A673 (cell line): ENCODE measurements at regions not wholly inside any gene's neighbourhood (a gene's known extent, or its start where the extent isn't known, plus 50 kb on each side); places are given as distances from the start of the nearest gene placed in this dataset.

Source experiments
- BruUV-seq: library from RNA; stranded (reverse); fragments of 400-500 nt; replicated peaks from 2 replicates; lab custom pipeline; 2021; lab: Mats Ljungman, UMichigan
- CTCF ChIA-PET: fragments of 300-600 bp; sonication (Branson Sonifier 250); formaldehyde crosslinking; loops from one replicate; lab custom pipeline; 2022; ENCODE audit warnings: antibody characterized with exemption; lab: Charles Lee
- POLR2A ChIA-PET: fragments of 300-600 bp; sonication (Branson Sonifier 250); formaldehyde crosslinking; loops from one replicate; lab custom pipeline; 2022; ENCODE audit warnings: antibody characterized with exemption; ENCODE audit not compliant: low non-redundant PET; lab: Charles Lee
- DNase-seq: peaks from one replicate; pipeline ENCODE4 v3.0.0-alpha.2; 2015; ENCODE audit warnings: low spot score
- H3K27ac ChIP-seq: fragments of 200-600 bp; sonication (generic); 2 replicates; pipeline ENCODE4 v1.5.1; 2016; ENCODE audit warnings: mixed run types, low read depth, mild to moderate bottlenecking, mixed read lengths, antibody characterized with exemption, low read length; ENCODE audit not compliant: poor library complexity, severe bottlenecking
- H3K27me3 ChIP-seq: fragments of 200-600 bp; sonication (generic); replicated peaks from 2 replicates; pipeline ENCODE4 v1.6.1; 2017; ENCODE audit warnings: mixed run types, low read depth, mild to moderate bottlenecking, mixed read lengths, antibody characterized with exemption, low read length; ENCODE audit not compliant: insufficient read depth, poor library complexity
- H3K36me3 ChIP-seq: fragments of 200-600 bp; sonication (generic); 2 replicates; pipeline ENCODE4 v1.6.1; 2016; ENCODE audit warnings: mixed run types, mild to moderate bottlenecking, mixed read lengths, antibody characterized with exemption, low read length; ENCODE audit not compliant: insufficient read depth, poor library complexity, severe bottlenecking
- H3K4me1 ChIP-seq: fragments of 200-600 bp; sonication (generic); 2 replicates; pipeline ENCODE4 v1.6.1; 2017; ENCODE audit warnings: mixed run types, mild to moderate bottlenecking, mixed read lengths, antibody characterized with exemption, low read length; ENCODE audit not compliant: insufficient read depth, poor library complexity, severe bottlenecking
- H3K4me3 ChIP-seq: fragments of 200-600 bp; sonication (generic); 2 replicates; pipeline ENCODE4 v1.5.1; 2016; ENCODE audit warnings: low read depth, mixed run types, mild to moderate bottlenecking, mixed read lengths, low read length; ENCODE audit not compliant: poor library complexity, severe bottlenecking
- H3K9me3 ChIP-seq: fragments of 200-600 bp; sonication (generic); 2 replicates; pipeline ENCODE4 v1.6.1; 2016; ENCODE audit warnings: mixed run types, low read depth, mild to moderate bottlenecking, mixed read lengths, antibody characterized with exemption, low read length; ENCODE audit not compliant: poor library complexity, severe bottlenecking
- EZH2 ChIP-seq: fragments of 200-600 bp; sonication (generic); IDR thresholded peaks from 2 replicates; pipeline ENCODE4 v1.6.1; 2017; ENCODE audit warnings: borderline replicate concordance, low read depth, mild to moderate bottlenecking, mixed read lengths, antibody characterized with exemption, low read length; ENCODE audit not compliant: poor library complexity, severe bottlenecking
- intact Hi-C: fragments of 100-400 bp; cut with micrococcal nuclease; formaldehyde crosslinking; loops from one replicate; pipeline ENCODE4 v1.10.0; 2022; ENCODE audit not compliant: unreplicated experiment
- TF ChIP-seq, protein P1 (sequence below): fragments of 300-800, 200-600 bp; sonication (generic); conservative IDR thresholded peaks from 2 replicates; pipeline ENCODE4 v1.5.1; 2017; ENCODE audit warnings: low read depth, mild to moderate bottlenecking, antibody characterized with exemption, low read length, moderate library complexity, mixed read lengths

DNA sequence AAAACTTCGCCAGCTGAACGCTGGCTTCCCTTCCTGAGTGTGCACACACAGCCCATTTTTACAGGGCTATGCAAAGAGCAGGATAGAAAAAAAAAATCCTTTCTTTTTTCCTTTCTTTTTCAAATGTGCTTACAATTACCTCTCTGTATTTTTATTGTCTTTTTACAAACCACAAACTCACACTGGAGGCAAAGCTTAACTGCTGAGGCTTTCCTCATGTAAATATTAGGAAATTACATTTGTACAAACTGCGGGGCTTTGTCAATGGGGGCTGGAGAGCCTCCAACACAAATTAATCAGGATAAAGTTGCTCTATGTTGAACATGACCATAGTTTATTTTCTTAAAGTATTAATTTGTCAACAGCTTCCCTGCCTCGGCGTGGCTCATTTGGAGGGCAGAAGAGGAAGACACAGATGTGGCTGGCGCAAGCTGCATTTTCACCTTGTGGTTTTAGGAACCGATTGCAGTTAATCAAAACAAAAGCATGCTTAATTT, 411.7 kb upstream of the MKI67 start:
- H3K4me3 ChIP-seq: no peak overlapping the region

DNA sequence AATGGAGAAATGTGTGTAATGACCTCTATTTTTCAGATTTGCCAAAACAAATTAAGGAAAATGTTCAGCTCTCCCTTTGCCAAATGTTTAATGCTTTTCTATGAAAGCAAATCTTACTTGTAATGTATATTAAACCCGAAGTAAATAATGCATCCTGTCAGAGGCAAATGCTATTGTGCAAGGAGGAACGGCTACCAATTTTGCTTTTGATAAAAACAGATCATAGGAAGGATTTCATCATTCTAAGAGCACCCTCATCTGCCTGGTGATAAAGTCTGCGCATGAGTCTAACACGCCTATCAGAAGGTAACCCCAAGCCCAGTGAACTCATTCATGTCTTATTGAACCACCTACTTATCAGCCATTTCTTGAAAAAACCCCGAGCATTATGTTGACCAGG, 412.4 kb upstream of the MKI67 start:
- H3K4me1 ChIP-seq: peaks cover 35% of the 10 kb centered on the region
- H3K27ac ChIP-seq: no peak overlapping the region
- DNase-seq: no peak
- H3K4me3 ChIP-seq: no peak overlapping the region
- ChIA-PET CTCF (no interaction called here), POLR2A (no interaction called here)
- H3K36me3 ChIP-seq: no peaks in the 10 kb centered on the region
- intact Hi-C loops: loop anchor here (10.0 kb wide), 1 partner anchor 1426 kb away; the partner anchor contains the start of gene EBF3
- BruUV-seq: no TSS peak
- H3K27me3 ChIP-seq: peaks cover 13% of the 10 kb centered on the region
- no peaks in the 10 kb centered on the region for H3K9me3 ChIP-seq
- TF ChIP-seq EZH2: no peak
- TF ChIP-seq, protein P1, sequence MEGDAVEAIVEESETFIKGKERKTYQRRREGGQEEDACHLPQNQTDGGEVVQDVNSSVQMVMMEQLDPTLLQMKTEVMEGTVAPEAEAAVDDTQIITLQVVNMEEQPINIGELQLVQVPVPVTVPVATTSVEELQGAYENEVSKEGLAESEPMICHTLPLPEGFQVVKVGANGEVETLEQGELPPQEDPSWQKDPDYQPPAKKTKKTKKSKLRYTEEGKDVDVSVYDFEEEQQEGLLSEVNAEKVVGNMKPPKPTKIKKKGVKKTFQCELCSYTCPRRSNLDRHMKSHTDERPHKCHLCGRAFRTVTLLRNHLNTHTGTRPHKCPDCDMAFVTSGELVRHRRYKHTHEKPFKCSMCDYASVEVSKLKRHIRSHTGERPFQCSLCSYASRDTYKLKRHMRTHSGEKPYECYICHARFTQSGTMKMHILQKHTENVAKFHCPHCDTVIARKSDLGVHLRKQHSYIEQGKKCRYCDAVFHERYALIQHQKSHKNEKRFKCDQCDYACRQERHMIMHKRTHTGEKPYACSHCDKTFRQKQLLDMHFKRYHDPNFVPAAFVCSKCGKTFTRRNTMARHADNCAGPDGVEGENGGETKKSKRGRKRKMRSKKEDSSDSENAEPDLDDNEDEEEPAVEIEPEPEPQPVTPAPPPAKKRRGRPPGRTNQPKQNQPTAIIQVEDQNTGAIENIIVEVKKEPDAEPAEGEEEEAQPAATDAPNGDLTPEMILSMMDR: no peak

More for the DNA sequence above, 411.7 kb upstream of the MKI67 start:
- DNase-seq: peak; percentile 7
- ChIA-PET POLR2A (interaction anchor here (0.6 to 0.7 kb wide), 3 partner anchors 15 to 74 kb away, joined by 4 to 5 read pairs (median 4); no protein-coding TSS in a partner anchor), CTCF (interaction anchor here (0.6 kb wide), 2 partner anchors 204 to 459 kb away, joined by 3 to 4 read pairs; no protein-coding TSS in a partner anchor)
- Histone ChIP-seq H3K27me3 (peaks cover 13% of the 10 kb centered on the region), H3K36me3 (no peaks in the 10 kb centered on the region), H3K4me1 (peaks cover 35% of the 10 kb centered on the region), H3K9me3 (no peaks in the 10 kb centered on the region), H3K27ac (no peak overlapping the region)
- no TSS peak for BruUV-seq
- intact Hi-C loops: loop anchor here (10.0 kb wide), 1 partner anchor 1427 kb away; the partner anchor contains the start of gene EBF3
- TF ChIP-seq EZH2: no peak
- TF ChIP-seq, protein P1: no peak

DNA sequence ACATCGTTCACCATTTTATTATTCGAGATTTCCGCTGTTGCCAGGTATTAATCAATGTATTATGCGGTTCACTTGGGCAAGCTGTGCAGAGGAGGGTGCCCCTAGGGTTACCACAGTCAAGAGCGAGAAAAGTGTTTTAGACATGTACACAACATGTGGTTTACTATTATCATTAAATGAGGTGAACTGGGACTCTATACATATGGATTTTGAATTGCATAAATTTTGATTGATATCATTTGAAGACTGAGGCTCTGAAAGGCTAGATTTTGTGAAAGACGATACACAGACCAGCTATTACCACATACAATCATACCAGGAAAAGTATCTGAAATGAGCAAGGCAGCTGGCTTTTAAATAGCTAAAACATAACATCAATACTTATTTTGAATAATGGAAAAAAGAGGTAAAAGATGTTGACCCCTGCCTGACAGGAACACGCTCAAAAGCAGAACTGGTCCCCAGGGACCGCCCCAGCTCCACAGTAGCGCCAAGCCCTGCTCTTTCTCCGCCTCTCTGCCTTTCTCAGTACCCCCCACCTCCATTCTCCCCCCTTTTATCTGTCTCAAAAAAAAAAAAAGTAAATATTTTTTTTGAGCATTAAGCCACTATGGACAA, 413.4 kb upstream of the MKI67 start:
- intact Hi-C loops: loop anchor here (5.0 to 10.0 kb wide), 3 partner anchors 305 to 1425 kb away; partner anchors contain the start of gene EBF3
- POLR2A ChIA-PET: no interaction called here
- BruUV-seq: no TSS peak
- Histone ChIP-seq H3K9me3 (no peaks in the 10 kb centered on the region), H3K27ac (no peak overlapping the region), H3K4me3 (no peak overlapping the region), H3K4me1 (peaks cover 35% of the 10 kb centered on the region), H3K36me3 (no peaks in the 10 kb centered on the region), H3K27me3 (peaks cover 13% of the 10 kb centered on the region)
- CTCF ChIA-PET: no interaction called here
- no peak for DNase-seq
- TF ChIP-seq, protein P1: no peak
- TF ChIP-seq EZH2: no peak
